Urinary bladder (tissue), 3 donors: ENCODE measurements at regions not wholly inside any gene's neighbourhood (a gene's known extent, or its start where the extent isn't known, plus 50 kb on each side); places are given as distances from the start of the nearest gene placed in this dataset.

Source experiments
- DNase-seq: peaks from one replicate; pipeline ENCODE4 v3.0.0-alpha.2; 2015; ENCODE audit errors: extremely low spot score
- H3K27ac ChIP-seq: one replicate; pipeline ENCODE4 v1.5.1; 2013; ENCODE audit warnings: low read depth, mild to moderate bottlenecking, moderate library complexity
- H3K36me3 ChIP-seq: one replicate; pipeline ENCODE4 v1.6.1; 2013; ENCODE audit warnings: mild to moderate bottlenecking, moderate library complexity; ENCODE audit not compliant: insufficient read depth
- H3K4me1 ChIP-seq: one replicate; pipeline ENCODE4 v1.6.1; 2013; ENCODE audit warnings: mild to moderate bottlenecking, moderate library complexity; ENCODE audit not compliant: insufficient read depth
- H3K4me3 ChIP-seq: one replicate; pipeline ENCODE4 v1.5.1; 2013; ENCODE audit warnings: low read depth, low read length
- WGBS: extraction: QIAGEN DNeasy Blood & Tissue Kit; methylation state at CpG from one replicate; pipeline ENCODE4 v1.1.7; 2013; 5-methylcytosine and 5-hydroxymethylcytosine counted together
- donor health status: healthy with polysubstance abuse.
- donor health status: healthy.

GRCh38 chr16:6218855-6219254 lies 1113.8 kb upstream of the RBFOX1 start:
- WGBS: 44% methylated on average over 3 of the region's 3 CpGs
- no peak overlapping the region for H3K27ac ChIP-seq
- DNase-seq: no peak
- no peaks in the 10 kb centered on the region for H3K36me3 ChIP-seq
- no peak overlapping the region for H3K4me3 ChIP-seq
- no peaks in the 10 kb centered on the region for H3K4me1 ChIP-seq

GRCh38 chr16:6216836-6217235 lies 1115.8 kb upstream of the RBFOX1 start:
- Histone ChIP-seq H3K4me1 (no peaks in the 10 kb centered on the region), H3K27ac (no peak overlapping the region), H3K36me3 (no peaks in the 10 kb centered on the region), H3K4me3 (no peak overlapping the region)
- WGBS: 60% methylated on average over 7 of the region's 7 CpGs
- no peak for DNase-seq

- Histone ChIP-seq H3K27ac (no peak overlapping the region), H3K4me1 (no peaks in the 10 kb centered on the region), H3K36me3 (no peaks in the 10 kb centered on the region), H3K4me3 (no peak overlapping the region)
- DNase-seq: no peak
- WGBS: 86% methylated on average over 2 of the region's 2 CpGs
Measured at GRCh38 chr16:6211644-6212043, 1114.0 kb upstream of the EEF2KMT start.

- Histone ChIP-seq H3K4me3 (no peak overlapping the region), H3K4me1 (no peaks in the 10 kb centered on the region), H3K36me3 (no peaks in the 10 kb centered on the region), H3K27ac (no peak overlapping the region)
- 29% methylated on average over 6 of the region's 6 CpGs for WGBS
- DNase-seq: no peak
Measured at GRCh38 chr16:6209355-6209930, 1111.8 kb upstream of the EEF2KMT start.

GRCh38 chr16:6207580-6207979 lies 1110.0 kb upstream of the EEF2KMT start:
- DNase-seq: no peak
- H3K27ac ChIP-seq: no peak overlapping the region
- 79% methylated on average over 3 of the region's 3 CpGs for WGBS
- no peaks in the 10 kb centered on the region for H3K4me1 ChIP-seq
- H3K36me3 ChIP-seq: no peaks in the 10 kb centered on the region
- H3K4me3 ChIP-seq: no peak overlapping the region

GRCh38 chr16:6207124-6207523 lies 1109.5 kb upstream of the EEF2KMT start:
- no peak overlapping the region for H3K4me3 ChIP-seq
- H3K27ac ChIP-seq: no peak overlapping the region
- no peaks in the 10 kb centered on the region for H3K36me3 ChIP-seq
- DNase-seq: no peak
- H3K4me1 ChIP-seq: no peaks in the 10 kb centered on the region
- WGBS: 15% methylated on average over 3 of the region's 3 CpGs

- no peak overlapping the region for H3K27ac ChIP-seq
- no peak for DNase-seq
- no peaks in the 10 kb centered on the region for H3K4me1 ChIP-seq
- 53% methylated on average over 5 of the region's 5 CpGs for WGBS
- no peaks in the 10 kb centered on the region for H3K36me3 ChIP-seq
- no peak overlapping the region for H3K4me3 ChIP-seq
Measured at GRCh38 chr16:6206080-6206479, 1108.5 kb upstream of the EEF2KMT start.

GRCh38 chr16:6204945-6205344 lies 1107.3 kb upstream of the EEF2KMT start:
- DNase-seq: peak; percentile 25
- Histone ChIP-seq H3K4me1 (no peaks in the 10 kb centered on the region), H3K4me3 (no peak overlapping the region), H3K36me3 (no peaks in the 10 kb centered on the region), H3K27ac (no peak overlapping the region)
- WGBS: 65% methylated on average over 2 of the region's 2 CpGs

- Histone ChIP-seq H3K27ac (no peak overlapping the region), H3K4me3 (no peak overlapping the region), H3K36me3 (no peaks in the 10 kb centered on the region), H3K4me1 (no peaks in the 10 kb centered on the region)
- WGBS: 87% methylated on average over 6 of the region's 6 CpGs
- no peak for DNase-seq
Measured at GRCh38 chr16:6200861-6201260, 1103.3 kb upstream of the EEF2KMT start.

- H3K4me1 ChIP-seq: no peaks in the 10 kb centered on the region
- H3K27ac ChIP-seq: no peak overlapping the region
- H3K4me3 ChIP-seq: no peak overlapping the region
- DNase-seq: no peak
- H3K36me3 ChIP-seq: no peaks in the 10 kb centered on the region
- 85% methylated on average over 6 of the region's 6 CpGs for WGBS
Measured at GRCh38 chr16:6200271-6200670, 1102.7 kb upstream of the EEF2KMT start.

GRCh38 chr16:6195966-6196365 lies 1098.4 kb upstream of the EEF2KMT start:
- DNase-seq: no peak
- Histone ChIP-seq H3K4me1 (no peaks in the 10 kb centered on the region), H3K4me3 (no peak overlapping the region), H3K27ac (no peak overlapping the region), H3K36me3 (no peaks in the 10 kb centered on the region)
- WGBS: 11% methylated on average over 2 of the region's 2 CpGs

- no peaks in the 10 kb centered on the region for H3K36me3 ChIP-seq
- H3K4me1 ChIP-seq: no peaks in the 10 kb centered on the region
- no peak for DNase-seq
- WGBS: 20% methylated on average over 3 of the region's 3 CpGs
- H3K27ac ChIP-seq: no peak overlapping the region
- H3K4me3 ChIP-seq: no peak overlapping the region
Measured at GRCh38 chr16:6193718-6194117, 1096.1 kb upstream of the EEF2KMT start.

GRCh38 chr16:6192984-6193383 lies 1095.4 kb upstream of the EEF2KMT start:
- WGBS: 67% methylated on average over 5 of the region's 5 CpGs
- no peak overlapping the region for H3K27ac ChIP-seq

GRCh38 chr16:6192532-6192931 lies 1094.9 kb upstream of the EEF2KMT start:
- 74% methylated on average over 3 of the region's 3 CpGs for WGBS
- DNase-seq: no peak
- Histone ChIP-seq H3K4me3 (no peak overlapping the region), H3K27ac (no peak overlapping the region), H3K4me1 (no peaks in the 10 kb centered on the region), H3K36me3 (no peaks in the 10 kb centered on the region)

More at GRCh38 chr16:6192984-6193383, 1095.4 kb upstream of the EEF2KMT start:
- Histone ChIP-seq H3K4me1 (no peaks in the 10 kb centered on the region), H3K4me3 (no peak overlapping the region), H3K36me3 (no peaks in the 10 kb centered on the region)
- DNase-seq: no peak

- Histone ChIP-seq H3K27ac (no peak overlapping the region), H3K4me1 (no peaks in the 10 kb centered on the region), H3K36me3 (no peaks in the 10 kb centered on the region), H3K4me3 (no peak overlapping the region)
- no peak for DNase-seq
- WGBS: 85% methylated on average over 7 of the region's 7 CpGs
Measured at GRCh38 chr16:6190776-6191175, 1093.2 kb upstream of the EEF2KMT start.
